K562 (cell line): ENCODE measurements at regions not wholly inside any gene's neighbourhood (a gene's known extent, or its start where the extent isn't known, plus 50 kb on each side); places are given as distances from the start of the nearest gene placed in this dataset.

Experiments
- ATAC-seq: fragments of 200-7000 bp; cut with Tn5 transposase; 3 replicates; pipeline ENCODE4 v1.9.1; 2020; ENCODE audit warnings: moderate library complexity
- BruUV-seq: library from RNA; stranded (reverse); fragments of 400-500 nt; replicated peaks from 2 replicates; lab custom pipeline; 2021; lab: Mats Ljungman, UMichigan
- CTCF ChIA-PET: fragments of 300-600 bp; formaldehyde crosslinking; extraction: SDS; loops from one replicate; lab custom pipeline; 2021; ENCODE audit warnings: low intra/inter-chr PET ratio; lab: Yijun Ruan, JAX
- POLR2A ChIA-PET: fragments of 300-600, 350-650 bp; sonication (Branson Sonifier 250); formaldehyde crosslinking; extraction: SDS; loops from one replicate; lab custom pipeline; 2021; ENCODE audit warnings: antibody characterized with exemption, inconsistent platforms; lab: Yijun Ruan, JAX
- DNase-seq, 4 experiments: peaks; one replicate each; pipeline versions ENCODE4 v3.0.0 to v3.0.0-alpha.2; 2011 to 2018; ENCODE audit warnings: low spot score in 3 of 4, mixed read lengths in 3 of 4; ENCODE audit errors: extremely low read depth in 1 of 4
- FAIRE-seq: peaks from 2 replicates; lab custom pipeline; 2011; peaks lifted over from hg19 to GRCh38; lab: Jason Lieb, UNC
- H2AFZ ChIP-seq: 2 replicates; pipeline ENCODE4 v1.6.0; 2011; ENCODE audit warnings: low read depth, low read length, control low read depth, inconsistent platforms
- H3K27ac ChIP-seq: fragments of 200-600 bp; 3 replicates; pipeline ENCODE4 v1.8.0; 2011; ENCODE audit warnings: low read depth, mild to moderate bottlenecking, control low read depth, inconsistent platforms, low read length, moderate library complexity, mixed read lengths; ENCODE audit errors: extremely low read depth
- H3K27me3 ChIP-seq, 2 experiments: fragments of 300-600 bp in 1 of 2; 2 replicates in 1 of 2; 3 replicates in 1 of 2; pipeline versions ENCODE4 v1.6.0 to v1.8.0; 2011; ENCODE audit warnings: inconsistent platforms in 2 of 2, low read length in 2 of 2, mild to moderate bottlenecking in 1 of 2, mixed read lengths in 1 of 2, moderate library complexity in 1 of 2; ENCODE audit not compliant: control insufficient read depth in 2 of 2, insufficient read depth in 2 of 2
- H3K36me3 ChIP-seq: fragments of 300-600 bp; 3 replicates; pipeline ENCODE4 v1.8.0; 2011; ENCODE audit warnings: mild to moderate bottlenecking, low read length, inconsistent platforms; ENCODE audit not compliant: control insufficient read depth, insufficient read depth
- H3K4me1 ChIP-seq, 2 experiments: fragments of 200-600 bp in 1 of 2; replicated peaks in 1 of 2; 2 replicates in 1 of 2; 3 replicates in 1 of 2; pipeline versions ENCODE4 v1.5.1 to v1.8.0; 2011; ENCODE audit warnings: inconsistent platforms in 2 of 2, low read length in 2 of 2, mild to moderate bottlenecking in 1 of 2, mixed read lengths in 1 of 2, moderate library complexity in 1 of 2; ENCODE audit not compliant: control insufficient read depth in 2 of 2, insufficient read depth in 2 of 2
- H3K4me2 ChIP-seq: 2 replicates; pipeline ENCODE4 v1.6.1; 2011; ENCODE audit warnings: low read length, control low read depth, inconsistent platforms, mixed read lengths; ENCODE audit not compliant: insufficient read depth
- H3K4me3 ChIP-seq: fragments of 200-600 bp; sonication (generic), shearing (Covaris generic); 2 replicates; pipeline ENCODE4 v1.5.1; 2016; ENCODE audit warnings: control low read depth, inconsistent platforms
- H3K79me2 ChIP-seq: fragments of 200-600 bp; 3 replicates; pipeline ENCODE4 v1.8.0; 2011; ENCODE audit warnings: low read length, inconsistent platforms; ENCODE audit not compliant: control insufficient read depth, insufficient read depth
- H3K9ac ChIP-seq, 2 experiments: 2 replicates each; pipeline versions ENCODE4 v1.6.0 to v1.6.1; 2011; ENCODE audit warnings: low read depth in 2 of 2, low read length in 2 of 2, control low read depth in 1 of 2, inconsistent platforms in 1 of 2, mild to moderate bottlenecking in 1 of 2, mixed read lengths in 1 of 2; ENCODE audit not compliant: insufficient read depth in 1 of 2
- H3K9me1 ChIP-seq: one replicate; pipeline ENCODE4 v1.6.0; 2011; ENCODE audit warnings: inconsistent platforms, mild to moderate bottlenecking, low read length, moderate library complexity; ENCODE audit not compliant: control insufficient read depth, insufficient read depth
- H3K9me3 ChIP-seq: replicated peaks from 2 replicates; pipeline ENCODE4 v1.5.1; 2011; ENCODE audit warnings: low read depth, low read length, inconsistent platforms; ENCODE audit not compliant: control insufficient read depth, insufficient read depth
- H4K20me1 ChIP-seq: replicated peaks from 2 replicates; pipeline ENCODE4 v1.6.1; 2011; ENCODE audit warnings: low read length, inconsistent platforms, mixed read lengths; ENCODE audit not compliant: control insufficient read depth, insufficient read depth
- ARID2 ChIP-seq: fragments of 450-650 bp; IDR thresholded peaks from 2 replicates; pipeline ENCODE4 v1.6.1; 2017; ENCODE audit warnings: antibody characterized with exemption, mild to moderate bottlenecking
- CCAR2 ChIP-seq: fragments of 200-400 bp; formaldehyde crosslinking; IDR thresholded peaks from 2 replicates; pipeline ENCODE4 v1.6.1; 2017; ENCODE audit warnings: mild to moderate bottlenecking, low read depth, low read length
- KDM5B ChIP-seq: fragments of 200-600 bp; sonication (generic); IDR thresholded peaks from 2 replicates; pipeline ENCODE4 v1.6.1; 2012; ENCODE audit warnings: low read depth, mild to moderate bottlenecking, moderate library complexity, low read length, control low read depth, inconsistent platforms; ENCODE audit not compliant: insufficient replicate concordance
- NR3C1 ChIP-seq: sonication (generic); formaldehyde crosslinking; IDR thresholded peaks from 2 replicates; pipeline ENCODE4 v1.8.1; 2022; ENCODE audit warnings: missing genetic modification reagents
- POLR2G ChIP-seq: fragments of 200-400 bp; formaldehyde crosslinking; IDR thresholded peaks from 2 replicates; pipeline ENCODE4 v1.6.1; 2017; ENCODE audit warnings: low read depth, mild to moderate bottlenecking, antibody characterized with exemption, low read length, moderate library complexity
- POU5F1 ChIP-seq: fragments of 150-350 bp; IDR thresholded peaks from 2 replicates; pipeline ENCODE4 v1.6.1; 2014; ENCODE audit warnings: borderline replicate concordance, low read length, low read depth, mild to moderate bottlenecking; ENCODE audit not compliant: partially characterized antibody
- TAL1 ChIP-seq: fragments of 450-650 bp; IDR thresholded peaks from 2 replicates; pipeline ENCODE4 v1.6.1; 2016; ENCODE audit warnings: mild to moderate bottlenecking
- ZBTB40 ChIP-seq, 2 experiments: fragments of 450-650 bp in 1 of 2; sonication (generic) in 1 of 2; formaldehyde crosslinking in 1 of 2; IDR thresholded peaks; 2 replicates each; pipeline versions ENCODE4 v1.7.1 to v1.9.0; 2016 to 2022; ENCODE audit warnings: inconsistent platforms in 1 of 2, mild to moderate bottlenecking in 1 of 2, missing genetic modification reagents in 1 of 2
- ZKSCAN8 ChIP-seq: fragments of 200-800 bp; sonication (Bioruptor generic); IDR thresholded peaks from 2 replicates; pipeline ENCODE4 v1.6.1; 2016; ENCODE audit warnings: missing genetic modification characterization, missing compliant biosample characterization
- ZNF263 ChIP-seq: sonication (generic); formaldehyde crosslinking; IDR thresholded peaks from 2 replicates; pipeline ENCODE4 v1.8.0; 2022; ENCODE audit warnings: mild to moderate bottlenecking, missing genetic modification reagents, borderline replicate concordance
- WGBS: fragments of 100-300 bp; shearing (Covaris generic); methylation state at CpG from one replicate; pipeline ENCODE4 v1.1.6; 2016; ENCODE audit warnings: low coverage, mixed read lengths; ENCODE audit not compliant: insufficient coverage; ENCODE audit errors: missing lambda C conversion rate; 5-methylcytosine and 5-hydroxymethylcytosine counted together
- in situ Hi-C: fragments of 300-500 bp; cut with MboI; formaldehyde crosslinking; loops from 4 replicates; pipeline ENCODE4 v1.15.0; 2018; ENCODE audit warnings: inconsistent platforms, mixed read lengths
- intact Hi-C: fragments of 100-400 bp; cut with micrococcal nuclease; formaldehyde crosslinking; loops from 2 replicates; pipeline ENCODE4 v1.14.2; 2022

DNA sequence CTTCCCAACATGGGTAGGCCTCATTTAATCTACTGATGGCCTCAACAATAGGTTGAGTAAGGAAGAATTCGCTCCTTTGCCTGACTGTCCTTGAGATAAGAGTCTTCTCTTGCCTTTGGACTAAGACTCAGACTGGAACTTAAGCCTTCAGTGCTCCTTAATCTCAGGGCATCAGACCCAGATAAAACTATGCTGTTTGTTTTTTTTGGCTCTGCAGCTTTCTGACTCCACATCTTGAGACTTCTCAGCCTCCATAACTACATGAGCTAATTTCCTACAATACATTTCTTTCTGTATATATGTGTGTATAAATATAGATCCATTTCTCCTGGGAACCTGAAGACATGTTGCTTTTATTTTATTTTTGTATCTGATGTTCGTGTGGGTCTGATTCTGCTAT lies 1470.7 kb upstream of the PRMT6 start:
- Histone ChIP-seq H3K4me2 (no peak overlapping the region), H3K79me2 (no peaks in the 10 kb centered on the region), H3K4me3 (no peak overlapping the region), H4K20me1 (no peaks in the 10 kb centered on the region), H3K9me1 (no peaks in the 10 kb centered on the region), H3K9ac (no peak overlapping the region), H3K27me3 (no peaks in the 10 kb centered on the region), H3K4me1 (no peaks in the 10 kb centered on the region), H3K36me3 (no peaks in the 10 kb centered on the region), H2AFZ (no peak overlapping the region), H3K27ac (no peak overlapping the region)
- ATAC-seq (no peak), DNase-seq (no peak), FAIRE-seq (no peak)
- POLR2A ChIA-PET = no interaction called here
- CTCF ChIA-PET = no interaction called here
- in situ Hi-C loops (no loop called here), intact Hi-C loops (no loop called here)
- BruUV-seq = no TSS peak
- WGBS = 0% methylated on average over 2 of the region's 2 CpGs
- no peak for TF ChIP-seq TAL1
- TF ChIP-seq ZKSCAN8 = no peak
- TF ChIP-seq NR3C1 (CRISPR knock-in tag) = no peak
- TF ChIP-seq POU5F1 = no peak
- no peak for TF ChIP-seq CCAR2
- TF ChIP-seq ZNF263 = no peak
- no peak for TF ChIP-seq POLR2G
- TF ChIP-seq ZBTB40 (IDR thresholded peaks at IDR 0.05) = no peak
- TF ChIP-seq ZBTB40 (CRISPR knock-in tag; IDR thresholded peaks at IDR 0.05) = no peak
- TF ChIP-seq ARID2 = no peak
- no peak for TF ChIP-seq KDM5B
- TF ChIP-seq, all 486 proteins: peak for 0
- no peaks in the 10 kb centered on the region for H3K9me3 ChIP-seq
